KMS-11 (cell line): ENCODE measurements at regions not wholly inside any gene's neighbourhood (a gene's known extent, or its start where the extent isn't known, plus 50 kb on each side); places are given as distances from the start of the nearest gene placed in this dataset.
"Not testable (repeated sequence)": the region's sequence is repeated elsewhere in the genome, so short reads cannot be mapped to it uniquely, and the experiment has no call there.

Experiments used
- H2AFZ ChIP-seq: fragments of 200-600 bp; sonication (generic); 2 replicates; pipeline ENCODE4 v1.6.1; 2016; ENCODE audit warnings: antibody characterized with exemption, mixed run types, low read depth
- H3K27ac ChIP-seq: fragments of 200-600 bp; sonication (generic); 2 replicates; pipeline ENCODE4 v1.6.1; 2016; ENCODE audit warnings: mild to moderate bottlenecking, mixed run types
- H3K27me3 ChIP-seq: fragments of 200-600 bp; sonication (generic); 2 replicates; pipeline ENCODE4 v1.6.1; 2017; ENCODE audit warnings: mild to moderate bottlenecking, low read depth, mixed run types, moderate library complexity; ENCODE audit not compliant: insufficient read depth
- H3K36me3 ChIP-seq: fragments of 200-600 bp; sonication (generic); 2 replicates; pipeline ENCODE4 v1.6.1; 2017; ENCODE audit warnings: mild to moderate bottlenecking, mixed run types; ENCODE audit not compliant: insufficient read depth
- H3K4me1 ChIP-seq: fragments of 200-600 bp; sonication (generic); 2 replicates; pipeline ENCODE4 v1.6.1; 2016; ENCODE audit warnings: mild to moderate bottlenecking, low read depth, mixed run types; ENCODE audit not compliant: poor library complexity, severe bottlenecking
- H3K4me2 ChIP-seq: fragments of 200-600 bp; sonication (generic); 2 replicates; pipeline ENCODE4 v1.7.0; 2016; ENCODE audit warnings: mild to moderate bottlenecking, mixed run types
- H3K4me3 ChIP-seq: fragments of 200-600 bp; sonication (generic); IDR thresholded peaks from 2 replicates; pipeline ENCODE4 v1.6.1; 2017; ENCODE audit warnings: low read depth, low read length, mixed read lengths; ENCODE audit not compliant: insufficient read depth
- H3K79me2 ChIP-seq: fragments of 200-600 bp; sonication (generic); 2 replicates; pipeline ENCODE4 v1.6.1; 2016; ENCODE audit warnings: low read depth, mixed run types; ENCODE audit not compliant: insufficient read depth
- H3K9ac ChIP-seq: fragments of 200-600 bp; sonication (generic); 2 replicates; pipeline ENCODE4 v1.6.1; 2016; ENCODE audit warnings: mild to moderate bottlenecking, mixed run types
- H4K20me1 ChIP-seq: fragments of 200-600 bp; sonication (generic); 2 replicates; pipeline ENCODE4 v1.6.1; 2016; ENCODE audit warnings: mild to moderate bottlenecking, mixed run types; ENCODE audit not compliant: insufficient read depth
- CTCF ChIP-seq: fragments of 200-600 bp; sonication (generic); conservative IDR thresholded peaks from 2 replicates; pipeline ENCODE4 v1.6.1; 2017; ENCODE audit warnings: low read depth, mild to moderate bottlenecking, antibody characterized with exemption, low read length, moderate library complexity, mixed read lengths

GRCh38 chr12:63348556-63348955, 197.6 kb upstream of the AVPR1A start:
- no peak overlapping the region for H3K4me3 ChIP-seq
- H3K27ac ChIP-seq: no peak overlapping the region
- no peak overlapping the region for H3K4me2 ChIP-seq
- H3K27me3 ChIP-seq: no peaks in the 10 kb centered on the region
- H2AFZ ChIP-seq: no peak overlapping the region
- no peak for TF ChIP-seq CTCF
- no peaks in the 10 kb centered on the region for H4K20me1 ChIP-seq
- H3K4me1 ChIP-seq: peaks cover 9% of the 10 kb centered on the region
- H3K36me3 ChIP-seq: no peaks in the 10 kb centered on the region
- H3K9ac ChIP-seq: no peak overlapping the region
- H3K79me2 ChIP-seq: no peaks in the 10 kb centered on the region

- H3K4me3 ChIP-seq, H3K4me1 ChIP-seq, H2AFZ ChIP-seq, H3K4me2 ChIP-seq, H4K20me1 ChIP-seq, H3K9ac ChIP-seq, H3K79me2 ChIP-seq, H3K27me3 ChIP-seq, H3K36me3 ChIP-seq, H3K27ac ChIP-seq: not testable (repeated sequence)
Observed at GRCh38 chr12:63337158-63337557, 186.2 kb upstream of the AVPR1A start.

GRCh38 chr12:63326260-63326659, 175.3 kb upstream of the AVPR1A start:
- Histone ChIP-seq H3K36me3 (no peaks in the 10 kb centered on the region), H2AFZ (no peak overlapping the region), H3K9ac (no peak overlapping the region), H3K4me3 (no peak overlapping the region), H3K4me1 (peaks cover 32% of the 10 kb centered on the region), H3K27me3 (no peaks in the 10 kb centered on the region), H4K20me1 (no peaks in the 10 kb centered on the region), H3K27ac (no peak overlapping the region), H3K4me2 (no peak overlapping the region), H3K79me2 (no peaks in the 10 kb centered on the region)
- no peak for TF ChIP-seq CTCF

GRCh38 chr12:63325757-63326156, 174.8 kb upstream of the AVPR1A start:
- no peak overlapping the region for H3K9ac ChIP-seq
- no peaks in the 10 kb centered on the region for H4K20me1 ChIP-seq
- peaks cover 35% of the 10 kb centered on the region for H3K4me1 ChIP-seq
- H3K79me2 ChIP-seq: no peaks in the 10 kb centered on the region
- H3K27me3 ChIP-seq: no peaks in the 10 kb centered on the region
- no peak overlapping the region for H2AFZ ChIP-seq
- no peak overlapping the region for H3K4me3 ChIP-seq
- H3K4me2 ChIP-seq: no peak overlapping the region
- no peaks in the 10 kb centered on the region for H3K36me3 ChIP-seq
- TF ChIP-seq CTCF: no peak
- no peak overlapping the region for H3K27ac ChIP-seq

GRCh38 chr12:63323942-63324341, 172.9 kb upstream of the AVPR1A start:
- Histone ChIP-seq H4K20me1 (no peaks in the 10 kb centered on the region), H3K36me3 (no peaks in the 10 kb centered on the region), H3K9ac (no peak overlapping the region), H3K4me1 (peaks cover 35% of the 10 kb centered on the region), H3K4me3 (no peak overlapping the region), H3K27me3 (no peaks in the 10 kb centered on the region), H3K4me2 (no peak overlapping the region), H3K27ac (no peak overlapping the region), H3K79me2 (no peaks in the 10 kb centered on the region), H2AFZ (no peak overlapping the region)
- no peak for TF ChIP-seq CTCF
